BE2C (cell line): ENCODE measurements at regions not wholly inside any gene's neighbourhood (a gene's known extent, or its start where the extent isn't known, plus 50 kb on each side); places are given as distances from the start of the nearest gene placed in this dataset.

Experiments used
- DNase-seq: peaks from one replicate; pipeline ENCODE4 v3.0.0-alpha.2; 2020
- H3K27me3 ChIP-seq: fragments of 250-450 bp; sonication (Bioruptor Pico); 2 replicates; pipeline ENCODE4 v1.5.1; 2020; ENCODE audit warnings: mild to moderate bottlenecking
- H3K36me3 ChIP-seq: fragments of 250-450 bp; sonication (Bioruptor Pico); 2 replicates; pipeline ENCODE4 v1.5.1; 2020; ENCODE audit warnings: mild to moderate bottlenecking
- H3K4me1 ChIP-seq: fragments of 250-450 bp; sonication (Bioruptor Pico); 2 replicates; pipeline ENCODE4 v1.5.1; 2020
- H3K4me3 ChIP-seq: 2 replicates; pipeline ENCODE4 v1.5.1; 2011; ENCODE audit warnings: low read depth, low read length
- H3K9me3 ChIP-seq: fragments of 250-450 bp; sonication (Bioruptor Pico); 2 replicates; pipeline ENCODE4 v1.5.1; 2020
- TF ChIP-seq, protein P1 (sequence below): IDR thresholded peaks from 2 replicates; pipeline ENCODE4 v1.5.1; 2012; ENCODE audit warnings: mild to moderate bottlenecking, low read depth, low read length

DNA sequence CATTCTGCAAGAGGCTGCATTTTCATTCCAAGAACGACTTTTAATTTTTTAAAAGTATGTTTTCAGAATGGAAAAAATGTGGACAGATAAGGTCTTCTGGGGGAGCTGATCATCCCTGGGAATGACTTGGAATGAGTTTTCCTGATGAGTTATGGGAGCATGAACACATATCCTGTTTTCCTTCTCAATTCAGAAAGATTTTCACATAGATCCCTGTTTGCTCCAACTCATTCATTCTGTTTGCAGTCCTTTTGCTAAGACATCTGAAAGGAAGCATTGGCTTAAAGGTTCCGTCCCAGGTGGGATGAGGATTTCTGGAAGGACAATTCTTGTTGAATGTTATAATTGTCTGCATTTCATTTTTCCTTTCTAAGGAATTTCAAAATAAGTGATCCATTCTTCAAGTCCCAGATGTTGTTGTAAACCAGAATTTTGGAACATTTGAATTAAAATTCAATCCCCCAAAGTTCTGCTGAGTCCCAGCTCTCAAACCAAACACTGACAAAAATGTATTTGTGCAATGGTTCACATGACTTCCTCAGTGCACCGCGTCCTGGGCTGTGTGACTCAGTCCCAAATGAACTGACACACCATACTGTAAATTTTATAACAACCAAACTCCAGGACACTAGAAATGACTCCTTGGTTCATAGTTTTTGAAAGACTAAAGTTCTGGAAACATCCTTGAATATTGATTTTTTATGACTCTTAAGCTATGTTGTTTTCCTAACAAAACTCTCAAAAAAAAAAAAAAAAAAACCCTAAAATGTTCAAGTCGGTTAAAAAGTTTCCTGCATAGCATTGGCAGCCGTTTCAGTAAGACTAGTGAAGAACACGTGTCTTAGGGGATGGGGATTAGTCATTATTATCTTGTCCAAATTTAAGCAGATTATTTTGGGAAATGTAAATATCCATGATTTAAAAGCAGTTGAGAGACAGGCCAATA is 281.8 kb upstream of the TCF4 start:
- no peaks in the 10 kb centered on the region for H3K36me3 ChIP-seq
- no peaks in the 10 kb centered on the region for H3K4me1 ChIP-seq
- no peak for DNase-seq
- H3K27me3 ChIP-seq: no peaks in the 10 kb centered on the region
- H3K4me3 ChIP-seq: no peak overlapping the region
- H3K9me3 ChIP-seq: no peaks in the 10 kb centered on the region
- TF ChIP-seq, protein P1, sequence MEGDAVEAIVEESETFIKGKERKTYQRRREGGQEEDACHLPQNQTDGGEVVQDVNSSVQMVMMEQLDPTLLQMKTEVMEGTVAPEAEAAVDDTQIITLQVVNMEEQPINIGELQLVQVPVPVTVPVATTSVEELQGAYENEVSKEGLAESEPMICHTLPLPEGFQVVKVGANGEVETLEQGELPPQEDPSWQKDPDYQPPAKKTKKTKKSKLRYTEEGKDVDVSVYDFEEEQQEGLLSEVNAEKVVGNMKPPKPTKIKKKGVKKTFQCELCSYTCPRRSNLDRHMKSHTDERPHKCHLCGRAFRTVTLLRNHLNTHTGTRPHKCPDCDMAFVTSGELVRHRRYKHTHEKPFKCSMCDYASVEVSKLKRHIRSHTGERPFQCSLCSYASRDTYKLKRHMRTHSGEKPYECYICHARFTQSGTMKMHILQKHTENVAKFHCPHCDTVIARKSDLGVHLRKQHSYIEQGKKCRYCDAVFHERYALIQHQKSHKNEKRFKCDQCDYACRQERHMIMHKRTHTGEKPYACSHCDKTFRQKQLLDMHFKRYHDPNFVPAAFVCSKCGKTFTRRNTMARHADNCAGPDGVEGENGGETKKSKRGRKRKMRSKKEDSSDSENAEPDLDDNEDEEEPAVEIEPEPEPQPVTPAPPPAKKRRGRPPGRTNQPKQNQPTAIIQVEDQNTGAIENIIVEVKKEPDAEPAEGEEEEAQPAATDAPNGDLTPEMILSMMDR: no peak

DNA sequence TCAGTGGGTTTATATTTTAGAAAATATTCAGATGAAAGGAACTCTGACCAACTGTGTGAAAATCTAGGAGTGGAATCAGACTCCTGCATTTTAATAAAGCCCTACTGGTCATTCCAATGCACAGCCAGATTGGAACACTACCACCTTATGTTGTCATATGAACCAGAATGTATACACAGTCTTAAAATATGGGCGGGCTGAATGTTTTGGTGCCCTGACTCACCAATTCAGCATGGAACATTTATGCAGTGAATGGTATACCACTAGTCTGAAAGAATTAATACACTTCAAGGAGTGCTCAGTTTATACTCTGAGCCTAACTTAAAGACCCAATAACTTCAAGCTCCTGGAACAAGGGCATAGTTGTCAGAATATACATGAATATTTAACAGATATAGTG is 280.9 kb upstream of the TCF4 start:
- DNase-seq: no peak
- Histone ChIP-seq H3K4me1 (no peaks in the 10 kb centered on the region), H3K27me3 (no peaks in the 10 kb centered on the region), H3K4me3 (no peak overlapping the region), H3K9me3 (no peaks in the 10 kb centered on the region), H3K36me3 (no peaks in the 10 kb centered on the region)
- TF ChIP-seq, protein P1: no peak

DNA sequence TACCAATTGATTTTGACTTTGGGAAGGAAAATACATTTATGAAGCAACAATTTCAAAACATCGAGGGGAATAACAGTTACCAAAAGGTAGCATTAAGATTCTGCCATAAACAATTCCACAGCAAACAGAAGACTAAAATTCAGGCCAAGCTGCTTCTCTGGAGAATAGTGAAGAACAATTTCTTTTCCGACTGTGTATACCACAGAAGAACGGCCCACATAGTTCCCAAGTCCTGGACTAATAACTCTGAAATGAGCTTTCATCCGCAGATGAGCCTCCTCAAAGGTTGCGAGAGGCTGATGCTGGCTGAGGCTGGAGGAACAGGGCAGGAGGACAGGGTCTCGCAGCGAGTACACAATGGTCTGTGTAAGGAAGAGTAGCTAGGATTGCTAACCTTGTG is 278.9 kb upstream of the TCF4 start:
- Histone ChIP-seq H3K36me3 (no peaks in the 10 kb centered on the region), H3K27me3 (no peaks in the 10 kb centered on the region), H3K9me3 (no peaks in the 10 kb centered on the region), H3K4me3 (no peak overlapping the region), H3K4me1 (no peaks in the 10 kb centered on the region)
- no peak for DNase-seq
- TF ChIP-seq, protein P1: no peak

DNA sequence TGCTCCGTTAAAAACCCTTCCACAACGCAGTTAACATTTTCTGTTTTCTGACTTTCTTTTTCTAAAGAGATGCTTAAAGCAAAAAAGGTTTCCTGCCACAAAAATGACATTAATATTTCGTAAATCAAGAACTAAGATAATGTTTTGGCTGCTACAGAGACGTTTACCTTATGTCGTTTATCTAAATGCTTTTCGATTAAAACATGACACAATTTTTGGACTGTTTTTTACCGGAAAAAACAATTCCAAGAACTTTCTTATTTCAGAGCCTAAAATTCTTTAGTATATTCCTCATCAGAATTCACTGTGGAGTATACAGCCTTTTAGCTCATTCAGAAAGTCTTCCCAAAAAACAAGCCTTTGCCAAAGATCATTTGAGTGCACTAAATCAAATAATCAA is 278.0 kb upstream of the TCF4 start:
- DNase-seq: no peak
- Histone ChIP-seq H3K4me1 (no peaks in the 10 kb centered on the region), H3K27me3 (no peaks in the 10 kb centered on the region), H3K9me3 (no peaks in the 10 kb centered on the region), H3K4me3 (no peak overlapping the region), H3K36me3 (no peaks in the 10 kb centered on the region)
- TF ChIP-seq, protein P1: no peak

DNA sequence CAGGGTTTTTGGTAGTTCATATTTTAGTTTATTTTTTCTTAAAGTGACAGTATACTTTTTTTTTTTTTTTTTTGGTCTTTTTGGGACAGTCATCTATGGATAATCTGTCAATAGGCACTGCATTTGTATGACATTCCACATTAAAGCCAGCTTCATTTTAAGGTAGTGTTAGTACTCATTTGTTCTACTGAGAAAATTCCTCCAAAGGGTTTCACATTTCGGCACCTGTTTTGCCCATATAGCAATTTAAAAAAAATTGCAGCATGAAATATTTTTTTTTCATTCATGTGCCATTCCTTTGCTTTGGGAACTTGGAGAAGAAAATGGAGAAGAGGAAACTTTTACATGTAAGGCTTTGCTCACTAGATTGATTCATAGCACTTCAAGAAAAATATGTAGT is 276.3 kb upstream of the TCF4 start:
- Histone ChIP-seq H3K36me3 (no peaks in the 10 kb centered on the region), H3K9me3 (no peaks in the 10 kb centered on the region), H3K4me3 (no peak overlapping the region), H3K4me1 (no peaks in the 10 kb centered on the region), H3K27me3 (no peaks in the 10 kb centered on the region)
- DNase-seq: no peak
- TF ChIP-seq, protein P1: no peak

DNA sequence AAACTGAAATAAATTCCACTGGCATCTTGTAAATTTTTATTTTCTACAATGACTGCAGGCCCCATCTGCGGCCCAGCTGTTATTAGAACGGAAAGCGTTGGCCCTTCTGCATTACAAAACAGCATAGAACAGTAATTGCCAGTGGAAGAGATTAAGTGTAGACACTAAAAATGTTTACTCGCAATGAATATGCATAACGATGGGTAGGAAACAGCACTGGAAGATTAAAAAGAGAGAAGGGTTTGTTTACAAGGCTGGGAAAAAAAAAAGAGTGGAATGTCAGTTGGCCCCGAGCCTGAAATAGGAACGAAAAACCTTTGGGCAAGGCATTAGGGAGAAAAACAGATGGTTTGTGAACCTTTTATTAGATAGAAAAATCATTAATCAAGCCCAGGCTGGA is 275.9 kb upstream of the TCF4 start:
- H3K27me3 ChIP-seq: no peaks in the 10 kb centered on the region

More for the DNA sequence above, 275.9 kb upstream of the TCF4 start:
- H3K4me3 ChIP-seq: no peak overlapping the region
- H3K36me3 ChIP-seq: no peaks in the 10 kb centered on the region
- DNase-seq: no peak
- no peaks in the 10 kb centered on the region for H3K4me1 ChIP-seq
- no peaks in the 10 kb centered on the region for H3K9me3 ChIP-seq
- TF ChIP-seq, protein P1: no peak
